NCI-H1436 treated with DMSO at 0.1 percent for 48 hours (cell line): ENCODE measurements at regions not wholly inside any gene's neighbourhood (a gene's known extent, or its start where the extent isn't known, plus 50 kb on each side); places are given as distances from the start of the nearest gene placed in this dataset.

Source experiments
- DNase-seq: peaks from one replicate; lab custom pipeline; 2025; lab: John Stamatoyannopoulos, UW

DNA sequence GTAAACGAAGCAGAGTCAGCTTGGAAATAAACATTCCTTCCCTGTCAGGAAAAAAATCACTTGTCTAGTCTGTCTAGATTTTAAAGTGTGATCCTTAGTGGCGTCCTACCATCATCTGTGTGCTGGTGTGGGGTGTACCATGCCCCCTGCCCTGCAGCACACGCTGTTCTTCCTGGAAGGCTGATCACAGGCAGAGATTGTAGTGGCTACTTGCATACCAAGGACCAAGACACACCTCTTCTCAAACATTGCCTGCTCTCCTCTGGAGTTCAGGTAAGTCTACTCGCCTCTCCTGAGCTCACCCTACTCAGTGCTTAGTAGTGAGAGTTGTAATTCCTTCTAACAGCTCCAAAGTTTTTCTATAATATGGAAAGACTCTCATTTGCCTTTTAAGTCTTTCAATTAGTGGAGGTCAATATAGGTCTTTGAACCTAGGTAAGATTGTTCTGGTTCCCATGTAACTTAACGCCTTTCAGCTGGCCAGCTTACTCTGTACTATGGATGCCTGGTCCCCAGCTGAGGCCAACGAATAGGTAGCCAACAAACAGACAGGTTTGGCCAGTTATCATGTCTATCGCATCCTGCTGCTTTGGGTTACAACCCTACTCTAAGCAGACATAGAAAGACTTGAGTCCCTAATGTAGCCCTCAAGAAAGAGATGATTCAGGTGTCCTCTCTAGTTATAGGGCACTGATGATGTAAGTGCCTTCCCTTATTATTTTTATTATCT lies 55.4 kb downstream of the XCL1 start:
- DNase-seq = no peak

DNA sequence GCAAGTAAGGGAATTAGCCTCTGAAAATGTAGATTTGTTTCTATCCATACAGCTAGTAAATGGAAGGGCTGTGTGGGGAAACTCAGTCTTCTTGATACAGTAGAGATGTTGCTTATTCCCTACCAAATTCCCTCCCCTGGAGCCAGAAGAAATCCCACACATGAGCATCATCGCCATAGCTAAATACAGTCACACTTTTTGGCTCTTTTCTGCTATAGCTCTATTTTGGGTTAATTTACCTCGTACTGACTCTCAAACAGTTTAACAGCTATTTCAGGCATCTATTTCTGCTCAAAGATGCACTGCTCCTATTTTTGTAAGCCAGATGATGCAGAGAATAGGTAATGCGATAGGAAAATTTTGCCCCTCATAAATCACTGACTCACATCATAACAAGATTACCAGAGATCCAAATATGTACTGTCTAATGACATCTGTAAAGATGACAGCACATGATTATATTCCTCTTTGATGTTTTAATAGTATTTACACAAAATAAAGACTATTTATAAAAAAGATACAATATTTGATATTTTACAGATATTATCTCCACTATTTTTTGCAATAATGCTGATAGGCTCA lies 58.6 kb downstream of the XCL1 start:
- no peak for DNase-seq

DNA sequence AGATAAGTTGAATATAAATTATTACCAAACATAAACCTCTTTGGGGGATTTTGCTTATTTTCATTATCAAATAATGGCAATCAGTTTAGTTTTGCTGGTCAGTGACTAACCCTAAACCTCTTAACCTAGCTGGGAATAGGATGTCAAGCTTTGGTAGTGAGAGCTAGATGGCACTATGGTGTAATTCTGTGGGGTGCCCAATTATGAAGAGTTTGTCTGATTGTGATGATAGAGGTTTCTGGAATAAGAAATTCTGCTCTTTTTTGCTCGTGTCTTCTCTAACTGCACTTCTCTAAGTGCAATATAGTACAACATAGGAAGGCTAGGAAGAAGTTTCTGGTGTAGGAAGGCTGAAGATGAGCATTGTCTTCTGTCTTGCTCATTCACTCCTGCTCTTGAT lies 59.8 kb downstream of the XCL1 start:
- DNase-seq = no peak

DNA sequence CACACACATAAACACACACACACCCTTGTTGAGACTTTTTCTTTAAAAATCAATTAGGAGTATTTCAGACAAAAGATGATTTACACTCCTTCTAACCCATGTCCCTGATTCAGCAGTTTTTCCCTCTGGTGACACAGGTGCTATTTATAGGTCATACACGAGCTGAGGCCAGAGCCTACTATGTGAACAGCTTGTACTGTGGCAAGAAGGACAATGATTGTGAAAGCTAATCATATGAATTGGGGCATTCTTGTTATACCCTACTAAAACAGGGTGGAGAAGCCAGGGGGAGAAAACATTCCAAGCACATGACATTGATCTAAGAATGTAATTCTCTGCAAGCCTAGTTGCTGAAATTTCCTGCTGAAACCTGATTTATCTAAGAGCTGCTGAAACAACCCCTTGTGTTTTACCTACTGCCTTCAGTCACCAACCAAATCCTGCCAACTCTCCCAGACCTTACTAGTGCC lies 60.3 kb downstream of the XCL1 start:
- DNase-seq = no peak

DNA sequence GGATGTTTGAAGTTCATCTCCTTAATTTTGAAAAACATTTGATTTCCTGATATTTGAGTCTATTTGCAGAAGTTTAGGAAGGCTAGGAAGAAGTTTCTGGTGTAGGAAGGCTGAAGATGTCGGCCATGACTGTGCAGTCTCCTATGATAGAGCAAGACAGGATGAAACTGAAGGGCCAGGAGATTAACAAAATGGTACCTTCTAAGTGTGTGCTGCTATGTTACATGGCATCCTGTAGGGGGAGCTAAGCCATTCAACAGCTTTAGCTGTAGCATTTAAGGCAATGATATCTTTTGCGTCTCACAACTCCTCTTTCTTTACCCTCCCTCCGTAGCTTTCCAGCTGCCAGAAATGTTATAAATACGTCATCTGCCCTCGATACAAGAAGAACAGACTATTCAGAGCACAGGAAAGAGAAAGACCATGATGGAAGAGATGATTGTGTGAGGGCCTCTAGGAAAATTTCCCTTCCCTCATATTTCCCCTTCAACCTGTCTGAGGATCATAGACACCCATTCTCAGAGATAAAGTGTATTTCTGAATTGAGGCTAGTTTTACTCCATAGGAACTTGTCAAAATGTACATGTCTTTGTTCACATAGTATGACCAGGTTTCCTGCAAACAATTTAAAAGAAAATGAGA lies 61.1 kb downstream of the XCL1 start:
- peak; percentile 18 for DNase-seq

DNA sequence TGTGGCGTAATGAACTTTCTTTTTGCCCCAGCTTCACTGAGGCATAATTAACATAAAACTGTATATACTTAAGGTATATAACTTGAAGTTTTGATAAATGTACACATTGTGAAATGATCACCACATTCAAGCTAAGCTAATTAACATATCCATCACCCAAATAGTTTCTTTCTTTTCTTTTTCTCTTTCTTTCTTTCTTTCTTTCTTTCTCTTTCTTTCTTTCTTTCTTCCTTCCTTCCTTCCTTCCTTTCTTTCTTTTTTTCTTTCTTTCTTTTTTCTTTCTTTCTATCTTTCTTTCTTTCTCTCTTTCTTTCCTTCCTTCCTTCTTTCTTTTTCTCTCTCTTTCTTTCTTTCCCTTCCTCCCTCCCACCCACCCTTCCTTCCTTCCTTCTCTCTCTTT lies 62.5 kb downstream of the XCL1 start:
- no peak for DNase-seq

DNA sequence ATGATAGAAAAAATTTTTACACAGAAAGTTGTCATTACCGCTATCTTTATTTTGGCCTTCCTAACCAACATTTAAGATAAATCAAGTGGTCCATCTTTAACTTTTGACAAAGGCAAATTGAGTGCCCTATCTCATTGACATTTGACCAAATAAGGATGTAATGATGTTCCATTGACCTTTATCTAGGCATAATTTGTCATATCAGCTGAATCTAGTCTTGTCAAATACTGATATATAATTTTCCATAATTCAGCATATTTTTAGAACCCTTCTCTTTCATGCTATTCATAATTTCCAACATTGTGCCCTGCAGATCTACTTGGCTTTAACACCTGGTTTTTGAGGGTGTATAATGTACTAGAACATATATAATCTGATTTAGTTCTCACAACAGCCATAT lies 63.8 kb downstream of the XCL1 start:
- no peak for DNase-seq

DNA sequence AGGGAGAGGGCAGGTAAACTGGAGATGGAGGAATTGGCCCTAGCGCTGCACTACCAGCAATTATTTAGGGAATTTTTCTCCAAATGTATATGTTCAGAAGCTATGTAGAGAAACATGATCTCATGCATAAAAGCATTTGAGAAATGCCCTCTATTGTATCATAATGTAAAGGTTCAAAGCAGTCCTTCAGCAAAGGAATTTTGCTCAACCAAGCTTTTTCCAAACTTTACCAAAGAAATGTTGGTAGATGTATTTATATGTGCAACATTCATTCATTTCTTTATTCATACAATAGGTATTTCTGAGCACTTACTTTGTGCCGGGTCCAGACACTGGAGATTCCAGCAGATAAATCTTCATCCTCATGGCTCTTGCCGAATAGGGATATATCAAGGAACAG lies 64.4 kb downstream of the XCL1 start:
- DNase-seq = no peak

DNA sequence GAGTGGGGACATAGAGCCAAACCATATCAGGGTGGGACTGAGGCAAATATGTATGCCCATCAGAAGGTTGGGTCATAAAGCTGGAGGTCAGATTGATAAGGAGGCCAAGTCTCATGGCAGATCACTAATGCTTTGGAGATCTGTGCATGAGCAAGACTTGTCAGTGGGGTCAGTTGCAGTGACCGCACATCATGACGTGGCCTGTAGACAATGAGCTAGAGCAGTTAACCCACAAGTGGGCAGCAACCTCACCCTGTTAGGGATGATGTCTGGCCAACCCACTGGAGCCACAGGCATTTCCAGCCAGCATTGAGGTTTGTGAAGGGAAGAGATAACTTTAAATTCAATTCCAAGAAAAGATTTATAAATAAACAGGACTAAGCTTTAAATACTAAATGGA lies 66.7 kb downstream of the XCL1 start:
- no peak for DNase-seq
